Astrocyte of the spinal cord (primary cell): ENCODE measurements at regions not wholly inside any gene's neighbourhood (a gene's known extent, or its start where the extent isn't known, plus 50 kb on each side); places are given as distances from the start of the nearest gene placed in this dataset.
"Not testable (repeated sequence)": the region's sequence is repeated elsewhere in the genome, so short reads cannot be mapped to it uniquely, and the experiment has no call there.

Source experiments
- DNase-seq: peaks from one replicate; pipeline ENCODE4 v3.0.0; 2011; ENCODE audit warnings: low read depth, low spot score
- H3K4me3 ChIP-seq: 2 replicates; pipeline ENCODE4 v1.5.1; 2011; ENCODE audit warnings: low read depth, mild to moderate bottlenecking, low read length, moderate library complexity
- in situ Hi-C: cut with HindIII; loops from 2 replicates; pipeline ENCODE4 v1.10.0; 2017; ENCODE audit warnings: low sequenced_read_pairs
- TF ChIP-seq, protein P1 (sequence below): IDR thresholded peaks from 2 replicates; pipeline ENCODE4 v1.5.1; 2012; ENCODE audit warnings: low read depth, mild to moderate bottlenecking, low read length, inconsistent platforms

GRCh38 chr1:65075123-65075976 lies 72.7 kb upstream of the AK4 start:
- TF ChIP-seq, protein P1, sequence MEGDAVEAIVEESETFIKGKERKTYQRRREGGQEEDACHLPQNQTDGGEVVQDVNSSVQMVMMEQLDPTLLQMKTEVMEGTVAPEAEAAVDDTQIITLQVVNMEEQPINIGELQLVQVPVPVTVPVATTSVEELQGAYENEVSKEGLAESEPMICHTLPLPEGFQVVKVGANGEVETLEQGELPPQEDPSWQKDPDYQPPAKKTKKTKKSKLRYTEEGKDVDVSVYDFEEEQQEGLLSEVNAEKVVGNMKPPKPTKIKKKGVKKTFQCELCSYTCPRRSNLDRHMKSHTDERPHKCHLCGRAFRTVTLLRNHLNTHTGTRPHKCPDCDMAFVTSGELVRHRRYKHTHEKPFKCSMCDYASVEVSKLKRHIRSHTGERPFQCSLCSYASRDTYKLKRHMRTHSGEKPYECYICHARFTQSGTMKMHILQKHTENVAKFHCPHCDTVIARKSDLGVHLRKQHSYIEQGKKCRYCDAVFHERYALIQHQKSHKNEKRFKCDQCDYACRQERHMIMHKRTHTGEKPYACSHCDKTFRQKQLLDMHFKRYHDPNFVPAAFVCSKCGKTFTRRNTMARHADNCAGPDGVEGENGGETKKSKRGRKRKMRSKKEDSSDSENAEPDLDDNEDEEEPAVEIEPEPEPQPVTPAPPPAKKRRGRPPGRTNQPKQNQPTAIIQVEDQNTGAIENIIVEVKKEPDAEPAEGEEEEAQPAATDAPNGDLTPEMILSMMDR = peak; percentile 80

DNA sequence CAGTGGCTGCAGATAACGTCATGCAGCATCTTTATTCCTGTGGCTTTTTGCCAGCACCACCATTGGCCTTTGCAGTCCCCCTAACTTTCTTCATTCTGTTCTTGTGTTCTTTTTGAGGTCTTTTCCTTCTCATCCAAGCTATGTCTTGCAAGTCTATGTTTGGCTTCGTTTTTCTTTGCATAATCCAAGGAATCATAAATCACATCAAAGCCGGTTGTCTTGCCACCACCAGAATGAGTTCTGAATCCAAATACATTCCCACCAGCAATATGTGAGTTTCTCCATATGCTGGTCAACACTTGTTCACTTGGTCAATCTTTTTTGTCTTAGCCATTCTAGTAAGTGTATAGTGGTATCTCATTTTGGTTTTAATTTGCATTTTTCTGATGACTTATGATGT lies 70.6 kb upstream of the AK4 start:
- H3K4me3 ChIP-seq = no peak overlapping the region
- in situ Hi-C loops = no loop called here
- no peak for DNase-seq
- TF ChIP-seq, protein P1 = no peak

More at GRCh38 chr1:65075123-65075976, 72.7 kb upstream of the AK4 start:
- peak; percentile 62 for DNase-seq
- no peak overlapping the region for H3K4me3 ChIP-seq
- in situ Hi-C loops = no loop called here

DNA sequence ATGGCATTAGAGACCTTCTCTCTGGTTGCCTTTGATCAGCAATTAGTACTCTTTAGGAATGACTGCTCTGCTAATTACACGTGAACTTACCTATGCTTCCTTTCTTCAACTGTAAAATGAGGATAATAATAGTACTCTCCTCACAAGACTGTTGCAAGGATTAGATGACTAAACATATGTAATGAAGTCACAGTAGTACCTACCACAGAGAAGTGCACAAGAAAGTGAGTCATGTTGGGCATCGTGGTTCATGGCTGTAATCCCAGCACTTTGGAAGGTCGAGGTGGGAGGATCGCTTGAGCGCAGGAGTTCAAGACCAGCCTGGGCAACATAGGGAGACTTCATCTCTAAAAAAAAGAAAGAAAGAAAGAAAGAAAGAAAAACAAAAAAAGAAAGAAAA lies 68.1 kb upstream of the AK4 start:
- H3K4me3 ChIP-seq = no peak overlapping the region
- in situ Hi-C loops = no loop called here
- peak; percentile 41 for DNase-seq
- TF ChIP-seq, protein P1 = no peak

DNA sequence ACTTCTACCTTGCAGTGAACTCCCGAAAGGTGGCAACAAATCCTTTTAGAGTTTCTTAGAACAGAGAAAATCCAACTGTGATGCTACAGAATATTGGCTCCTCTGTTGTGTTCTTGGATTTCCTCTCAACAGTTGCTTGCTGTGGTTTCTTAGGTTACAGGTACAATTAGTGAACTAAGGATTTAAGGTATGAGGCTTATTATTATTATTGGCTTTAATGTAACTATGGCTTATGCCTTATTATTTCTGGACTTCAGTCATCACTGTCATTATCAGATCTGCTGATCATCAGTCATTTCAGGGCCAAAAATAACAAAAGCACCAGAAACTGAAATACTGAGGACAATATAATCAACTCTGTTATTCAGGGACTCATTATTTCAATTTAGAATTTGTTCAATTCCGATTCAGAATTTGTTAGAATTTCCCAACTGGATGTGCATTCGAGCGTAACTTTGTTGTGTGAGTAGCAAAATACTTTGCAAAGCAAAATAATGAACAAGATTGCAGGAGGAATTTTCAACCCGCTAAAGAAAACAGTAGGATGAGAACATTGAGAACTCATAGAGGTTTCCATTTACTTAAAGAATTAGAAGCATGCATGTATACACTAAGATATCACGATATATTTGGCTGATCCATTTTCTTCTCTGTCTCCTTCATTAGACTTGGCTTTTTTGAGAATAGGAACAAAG lies 65.5 kb upstream of the AK4 start:
- H3K4me3 ChIP-seq = no peak overlapping the region
- in situ Hi-C loops = no loop called here
- TF ChIP-seq, protein P1 = no peak
- no peak for DNase-seq

DNA sequence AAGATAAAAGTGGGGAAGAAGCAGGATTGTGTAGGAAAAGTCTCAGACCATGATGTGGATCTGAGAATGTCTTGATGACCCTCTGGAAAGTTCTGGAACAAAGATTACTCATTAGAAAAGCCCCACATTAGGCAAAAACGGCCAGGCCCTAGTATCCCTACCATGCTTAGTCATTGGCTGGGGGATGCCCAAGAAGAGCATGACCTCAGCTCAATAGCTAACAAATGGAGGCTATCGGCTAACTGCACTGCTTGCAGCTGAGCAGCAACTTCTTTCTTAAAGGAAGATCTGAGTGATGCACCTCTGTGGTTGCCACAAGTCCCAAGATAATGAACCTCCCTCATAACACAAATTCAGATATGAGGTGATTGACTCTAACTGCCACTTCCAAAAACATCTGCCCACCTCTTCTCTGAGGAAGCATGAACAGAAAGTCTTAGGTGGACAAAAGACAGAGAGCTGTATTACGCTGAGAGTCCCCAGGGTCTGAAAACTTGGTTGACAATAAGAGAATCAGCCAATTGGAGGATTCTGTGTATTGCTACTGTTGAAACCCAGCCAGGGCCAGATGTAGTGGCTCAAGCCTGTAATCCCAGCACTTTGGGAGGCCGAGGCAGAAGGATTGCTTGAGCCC lies 64.6 kb upstream of the AK4 start:
- H3K4me3 ChIP-seq = no peak overlapping the region
- no peak for DNase-seq
- in situ Hi-C loops = no loop called here
- TF ChIP-seq, protein P1 = no peak

- TF ChIP-seq, protein P1 = no peak
- in situ Hi-C loops = no loop called here
- no peak overlapping the region for H3K4me3 ChIP-seq
- no peak for DNase-seq
Observed at GRCh38 chr1:65084066-65084465, 63.9 kb upstream of the AK4 start.

DNA sequence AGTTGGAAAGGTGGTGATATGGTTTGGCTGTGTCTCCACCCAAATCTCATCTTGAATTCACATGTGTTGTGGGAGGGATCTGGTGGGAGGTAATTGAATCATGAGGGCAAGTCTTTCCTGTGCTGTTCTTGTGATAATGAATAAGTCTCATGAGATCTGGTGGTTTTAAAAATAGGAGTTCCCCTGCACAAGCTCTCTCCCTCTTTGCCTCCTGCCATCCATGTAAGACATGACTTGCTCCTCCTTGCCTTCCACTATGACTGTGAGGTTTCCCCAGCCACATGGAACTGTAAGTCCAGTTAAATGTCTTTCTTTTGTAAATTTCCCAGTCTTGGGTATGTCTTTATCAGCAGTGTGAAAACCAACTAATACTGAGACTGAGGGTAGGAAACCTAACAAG lies 60.5 kb upstream of the AK4 start:
- DNase-seq, H3K4me3 ChIP-seq, in situ Hi-C loops: not testable (repeated sequence)
